Prostate gland (tissue), 2 donors: ENCODE measurements at regions not wholly inside any gene's neighbourhood (a gene's known extent, or its start where the extent isn't known, plus 50 kb on each side); places are given as distances from the start of the nearest gene placed in this dataset.
A peak's percentile ranks its signal among the peaks of the same experiment; 100 is the strongest.

Experiments used
- DNase-seq: peaks from one replicate; pipeline ENCODE4 v3.0.0-alpha.2; 2019; ENCODE audit warnings: low spot score
- H3K27ac ChIP-seq, 2 donors: fragments of 200-600 bp; sonication (generic); 2 replicates each; pipeline ENCODE4 v1.5.1; 2017 to 2019
- H3K27me3 ChIP-seq: fragments of 200-600 bp; sonication (generic); replicated peaks from 2 replicates; pipeline ENCODE4 v1.5.1; 2019; ENCODE audit not compliant: insufficient read depth
- H3K36me3 ChIP-seq, 2 donors: fragments of 200-600 bp; sonication (generic); 1 replicate in 1 of 2; 2 replicates in 1 of 2; pipeline versions ENCODE4 v1.5.1 to v1.8.1; 2017 to 2019
- H3K4me1 ChIP-seq: fragments of 200-600 bp; sonication (generic); replicated peaks from 2 replicates; pipeline ENCODE4 v1.5.1; 2019
- H3K4me3 ChIP-seq, 2 donors: fragments of 200-600 bp; sonication (generic); 2 replicates each; pipeline ENCODE4 v1.5.1; 2017 to 2019
- H3K9me3 ChIP-seq: fragments of 200-600 bp; sonication (generic); 2 replicates; pipeline ENCODE4 v1.5.1; 2017
- POLR2A ChIP-seq: fragments of 450-650 bp; IDR thresholded peaks from one replicate; pipeline ENCODE4 v1.6.1; 2016; ENCODE audit warnings: antibody characterized with exemption, mild to moderate bottlenecking
- POLR2AphosphoS5 ChIP-seq: sonication (generic); formaldehyde crosslinking; IDR thresholded peaks from one replicate; pipeline ENCODE4 v1.6.1; 2017; ENCODE audit warnings: antibody characterized with exemption
- WGBS: methylation state at CpG from one replicate; pipeline ENCODE4 v1.1.5; 2018; 5-methylcytosine and 5-hydroxymethylcytosine counted together
- intact Hi-C: fragments of 100-400 bp; cut with DNase I; formaldehyde crosslinking; loops from one replicate; pipeline ENCODE4 v1.14.2; 2022
- TF ChIP-seq, protein P1 (sequence below), 4 experiments: fragments of 200-600 bp in 2 of 4; fragments of 450-650 bp in 2 of 4; sonication (generic) in 2 of 4; IDR thresholded peaks; 1 replicate in 3 of 4; 2 replicates in 1 of 4; pipeline ENCODE4 v1.5.1; 2016 to 2019; ENCODE audit warnings: antibody characterized with exemption in 4 of 4, mild to moderate bottlenecking in 2 of 4, moderate library complexity in 2 of 4

GRCh38 chr3:127475975-127476705 is 114.4 kb downstream of the TPRA1 start:
- no peak overlapping the region for H3K4me3 ChIP-seq
- H3K4me1 ChIP-seq = no peaks in the 10 kb centered on the region
- WGBS = 79% methylated on average over 6 of the region's 6 CpGs
- no peaks in the 10 kb centered on the region for H3K36me3 ChIP-seq
- intact Hi-C loops = no loop called here
- H3K9me3 ChIP-seq = no peaks in the 10 kb centered on the region
- no peak overlapping the region for H3K27ac ChIP-seq
- peaks cover 3% of the 10 kb centered on the region for H3K27me3 ChIP-seq
- no peak for DNase-seq
- no peak for TF ChIP-seq POLR2AphosphoS5
- no peak for TF ChIP-seq POLR2A
- TF ChIP-seq, protein P1, sequence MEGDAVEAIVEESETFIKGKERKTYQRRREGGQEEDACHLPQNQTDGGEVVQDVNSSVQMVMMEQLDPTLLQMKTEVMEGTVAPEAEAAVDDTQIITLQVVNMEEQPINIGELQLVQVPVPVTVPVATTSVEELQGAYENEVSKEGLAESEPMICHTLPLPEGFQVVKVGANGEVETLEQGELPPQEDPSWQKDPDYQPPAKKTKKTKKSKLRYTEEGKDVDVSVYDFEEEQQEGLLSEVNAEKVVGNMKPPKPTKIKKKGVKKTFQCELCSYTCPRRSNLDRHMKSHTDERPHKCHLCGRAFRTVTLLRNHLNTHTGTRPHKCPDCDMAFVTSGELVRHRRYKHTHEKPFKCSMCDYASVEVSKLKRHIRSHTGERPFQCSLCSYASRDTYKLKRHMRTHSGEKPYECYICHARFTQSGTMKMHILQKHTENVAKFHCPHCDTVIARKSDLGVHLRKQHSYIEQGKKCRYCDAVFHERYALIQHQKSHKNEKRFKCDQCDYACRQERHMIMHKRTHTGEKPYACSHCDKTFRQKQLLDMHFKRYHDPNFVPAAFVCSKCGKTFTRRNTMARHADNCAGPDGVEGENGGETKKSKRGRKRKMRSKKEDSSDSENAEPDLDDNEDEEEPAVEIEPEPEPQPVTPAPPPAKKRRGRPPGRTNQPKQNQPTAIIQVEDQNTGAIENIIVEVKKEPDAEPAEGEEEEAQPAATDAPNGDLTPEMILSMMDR (IDR thresholded peaks at IDR 0.05) = no peak

DNA sequence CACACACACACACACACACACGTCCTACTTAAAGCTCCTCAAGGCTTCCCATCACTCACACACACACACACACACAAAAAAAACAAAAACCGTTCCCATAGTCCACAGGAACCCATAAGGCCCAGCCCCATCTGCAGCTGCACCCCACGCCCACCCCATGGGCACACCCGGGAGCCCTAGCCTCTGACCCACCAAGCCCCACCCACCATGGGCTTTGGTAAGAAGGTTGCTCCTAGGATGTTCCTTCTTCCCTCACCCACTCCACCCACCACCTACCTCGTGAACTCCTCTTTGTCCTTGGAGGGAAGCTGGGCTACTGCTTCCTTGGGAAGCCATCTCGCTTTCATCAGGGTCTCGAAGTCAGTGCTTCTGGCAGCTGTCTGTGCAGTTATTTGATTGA is 115.1 kb downstream of the TPRA1 start:
- no peak for DNase-seq
- intact Hi-C loops = no loop called here
- Histone ChIP-seq H3K9me3 (no peaks in the 10 kb centered on the region), H3K27me3 (peaks cover 3% of the 10 kb centered on the region), H3K4me1 (no peaks in the 10 kb centered on the region), H3K27ac (no peak overlapping the region), H3K36me3 (no peaks in the 10 kb centered on the region), H3K4me3 (no peak overlapping the region)
- WGBS = 86% methylated on average over 7 of the region's 7 CpGs
- TF ChIP-seq POLR2A (no peak), POLR2AphosphoS5 (no peak)
- TF ChIP-seq, protein P1 (IDR thresholded peaks at IDR 0.05) = no peak

DNA sequence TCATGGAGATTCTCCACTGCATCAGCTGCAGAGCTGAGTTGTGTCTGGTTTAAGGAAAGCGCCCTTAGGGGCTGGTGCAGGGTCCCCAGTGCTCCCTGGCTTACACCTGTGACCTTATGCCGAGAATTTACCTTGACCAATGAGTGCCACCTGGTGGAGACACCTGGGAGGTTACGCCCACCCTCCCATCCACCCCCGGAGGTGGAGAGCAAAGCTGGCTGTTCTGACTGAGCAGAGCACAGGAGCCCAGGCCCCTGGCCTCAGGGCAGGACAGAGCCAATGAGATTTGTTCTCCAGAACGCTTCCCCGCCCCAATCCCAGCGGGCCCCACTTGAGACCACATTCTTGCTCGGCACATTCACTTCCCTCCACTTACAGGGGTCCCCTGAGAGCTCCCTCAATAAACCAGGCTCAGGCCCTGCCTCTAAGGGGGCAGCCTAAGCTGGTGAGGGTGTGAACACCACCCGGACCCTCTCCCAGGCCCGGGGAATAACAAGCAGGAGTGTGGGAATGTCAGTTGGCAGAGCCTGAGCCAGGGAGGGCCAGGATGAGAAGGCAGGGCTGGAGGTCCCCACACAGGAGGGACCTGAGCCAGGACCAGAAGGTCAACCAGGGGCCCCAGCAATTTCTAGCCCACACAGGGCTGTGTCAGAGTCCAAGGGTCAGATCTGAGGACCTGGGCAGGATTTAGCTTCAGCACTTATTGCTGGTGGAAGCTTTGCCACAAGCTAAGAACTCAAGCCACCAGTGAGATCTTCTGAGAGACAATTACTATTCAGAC is 117.1 kb downstream of the TPRA1 start:
- 67% methylated on average over 10 of the region's 10 CpGs for WGBS
- Histone ChIP-seq H3K36me3 (no peaks in the 10 kb centered on the region), H3K27me3 (peaks cover 3% of the 10 kb centered on the region), H3K9me3 (no peaks in the 10 kb centered on the region), H3K27ac (no peak overlapping the region), H3K4me1 (no peaks in the 10 kb centered on the region), H3K4me3 (no peak overlapping the region)
- TF ChIP-seq, protein P1 (IDR thresholded peaks at IDR 0.05) = peak in 1 of 4 experiments; percentile 44
- no peak for TF ChIP-seq POLR2A
- no peak for TF ChIP-seq POLR2AphosphoS5
- intact Hi-C loops = no loop called here
- DNase-seq = no peak

GRCh38 chr3:127472506-127472905 is 118.0 kb downstream of the TPRA1 start:
- H3K27me3 ChIP-seq = peaks cover 3% of the 10 kb centered on the region
- no peaks in the 10 kb centered on the region for H3K4me1 ChIP-seq
- intact Hi-C loops = no loop called here
- WGBS = 81% methylated on average over 11 of the region's 11 CpGs
- H3K9me3 ChIP-seq = no peaks in the 10 kb centered on the region
- H3K4me3 ChIP-seq = no peak overlapping the region
- no peak for DNase-seq
- H3K27ac ChIP-seq = no peak overlapping the region
- H3K36me3 ChIP-seq = no peaks in the 10 kb centered on the region
- TF ChIP-seq POLR2AphosphoS5 (no peak), POLR2A (no peak)
- TF ChIP-seq, protein P1 (IDR thresholded peaks at IDR 0.05) = no peak
